ENCODE measurements at regions not wholly inside any gene's neighbourhood (a gene's known extent, or its start where the extent isn't known, plus 50 kb on each side); places are given as distances from the start of the nearest gene placed in this dataset.
A peak's percentile ranks its signal among the peaks of the same experiment; 100 is the strongest.

DNA sequence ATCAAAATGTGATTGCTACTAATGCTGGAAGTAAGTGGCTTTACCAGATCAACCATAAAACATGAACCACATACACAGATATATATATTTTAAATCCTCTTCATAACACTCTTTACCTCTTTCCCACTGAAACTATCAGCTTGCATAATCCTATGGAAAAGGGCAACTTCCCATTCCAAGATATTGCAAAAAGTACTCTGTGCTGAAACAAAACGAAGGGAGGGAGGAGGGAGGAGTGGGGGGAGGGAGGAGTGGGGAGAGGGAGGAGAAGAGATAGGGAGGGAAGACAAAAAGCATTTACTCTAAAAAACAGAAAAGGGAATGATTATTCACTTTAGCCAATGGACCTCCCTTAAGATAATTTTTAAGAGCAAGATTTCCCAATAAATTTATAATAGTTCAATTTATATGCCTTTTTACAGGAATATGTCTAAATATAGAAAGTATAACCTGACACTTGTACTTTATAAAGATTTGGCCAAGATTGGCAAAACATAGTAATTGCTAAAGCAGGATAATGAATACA is 344.8 kb upstream of the NFE2L3 start:
- no peak for DNase-seq (ENCODE audit: low read depth)
- H3K4me3 ChIP-seq (ENCODE audit: control insufficient read depth, low read depth, low read length), result no peak overlapping the region
- TF ChIP-seq, protein P1, sequence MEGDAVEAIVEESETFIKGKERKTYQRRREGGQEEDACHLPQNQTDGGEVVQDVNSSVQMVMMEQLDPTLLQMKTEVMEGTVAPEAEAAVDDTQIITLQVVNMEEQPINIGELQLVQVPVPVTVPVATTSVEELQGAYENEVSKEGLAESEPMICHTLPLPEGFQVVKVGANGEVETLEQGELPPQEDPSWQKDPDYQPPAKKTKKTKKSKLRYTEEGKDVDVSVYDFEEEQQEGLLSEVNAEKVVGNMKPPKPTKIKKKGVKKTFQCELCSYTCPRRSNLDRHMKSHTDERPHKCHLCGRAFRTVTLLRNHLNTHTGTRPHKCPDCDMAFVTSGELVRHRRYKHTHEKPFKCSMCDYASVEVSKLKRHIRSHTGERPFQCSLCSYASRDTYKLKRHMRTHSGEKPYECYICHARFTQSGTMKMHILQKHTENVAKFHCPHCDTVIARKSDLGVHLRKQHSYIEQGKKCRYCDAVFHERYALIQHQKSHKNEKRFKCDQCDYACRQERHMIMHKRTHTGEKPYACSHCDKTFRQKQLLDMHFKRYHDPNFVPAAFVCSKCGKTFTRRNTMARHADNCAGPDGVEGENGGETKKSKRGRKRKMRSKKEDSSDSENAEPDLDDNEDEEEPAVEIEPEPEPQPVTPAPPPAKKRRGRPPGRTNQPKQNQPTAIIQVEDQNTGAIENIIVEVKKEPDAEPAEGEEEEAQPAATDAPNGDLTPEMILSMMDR (IDR thresholded peaks at IDR 0.05; ENCODE audit: control insufficient read depth, insufficient read depth, low read depth, low read length, missing control alignments), result no peak

DNA sequence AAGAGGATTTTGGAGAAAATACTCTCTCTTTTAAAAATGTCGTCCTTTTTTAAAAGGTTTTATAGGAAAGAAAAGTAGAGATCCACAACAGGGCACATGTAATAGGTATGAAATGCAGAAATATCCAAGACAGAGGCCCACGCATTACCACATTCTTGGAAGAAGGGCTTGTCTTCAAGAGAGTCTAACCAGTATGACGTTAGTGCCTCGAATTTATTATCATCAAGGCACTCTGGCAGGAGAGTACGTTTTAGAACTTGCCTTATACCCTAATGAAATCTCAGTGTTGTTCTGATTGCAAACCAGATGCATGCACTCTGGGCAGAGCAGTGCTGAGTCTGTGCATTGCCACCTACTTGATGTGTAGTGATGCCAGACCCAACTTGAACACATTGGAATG is 342.6 kb upstream of the NFE2L3 start:
- DNase-seq (ENCODE audit: low read depth), result no peak
- no peak overlapping the region for H3K4me3 ChIP-seq (ENCODE audit: control insufficient read depth, low read depth, low read length)
- TF ChIP-seq, protein P1 (IDR thresholded peaks at IDR 0.05; ENCODE audit: control insufficient read depth, insufficient read depth, low read depth, low read length, missing control alignments), result no peak

DNA sequence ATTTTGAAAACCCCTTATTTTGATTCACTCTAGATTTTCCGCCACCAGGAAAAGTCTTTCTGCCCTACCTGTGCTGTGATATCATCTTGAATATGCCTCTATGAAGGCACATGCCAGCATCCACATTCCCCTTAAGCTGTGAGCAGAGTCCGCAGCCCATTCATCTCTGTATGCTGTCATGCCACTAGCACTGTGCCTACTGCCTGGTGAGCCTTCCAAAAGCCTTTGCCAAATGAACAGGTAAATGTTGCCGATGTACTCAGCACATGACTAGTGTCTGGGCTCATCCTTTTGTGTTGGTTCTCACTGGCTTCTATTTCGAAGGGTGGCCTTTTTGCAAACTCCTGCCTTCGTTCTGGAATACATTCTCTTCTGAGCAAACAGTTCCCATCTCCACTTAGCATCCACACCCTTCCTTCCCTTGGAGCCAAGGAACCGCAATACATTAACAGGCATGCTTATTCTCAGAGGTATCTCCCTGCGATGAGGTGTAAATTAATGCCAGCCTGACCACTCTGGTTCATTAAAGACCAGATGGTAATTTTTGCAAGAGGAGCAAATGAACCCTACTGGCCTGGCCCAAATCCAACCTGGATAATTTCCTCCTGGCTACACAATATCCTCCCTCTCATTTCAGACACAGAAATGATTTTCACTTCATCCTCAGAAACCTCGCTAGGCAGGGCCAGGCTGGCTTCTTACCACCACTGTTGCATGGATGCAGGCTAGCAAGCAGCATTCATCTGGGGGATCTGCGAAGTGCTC is 339.7 kb upstream of the NFE2L3 start:
- TF ChIP-seq, protein P1 (IDR thresholded peaks at IDR 0.05; ENCODE audit: control insufficient read depth, insufficient read depth, low read depth, low read length, missing control alignments), result no peak
- no peak overlapping the region for H3K4me3 ChIP-seq (ENCODE audit: control insufficient read depth, low read depth, low read length)
- no peak for DNase-seq (ENCODE audit: low read depth)

DNA sequence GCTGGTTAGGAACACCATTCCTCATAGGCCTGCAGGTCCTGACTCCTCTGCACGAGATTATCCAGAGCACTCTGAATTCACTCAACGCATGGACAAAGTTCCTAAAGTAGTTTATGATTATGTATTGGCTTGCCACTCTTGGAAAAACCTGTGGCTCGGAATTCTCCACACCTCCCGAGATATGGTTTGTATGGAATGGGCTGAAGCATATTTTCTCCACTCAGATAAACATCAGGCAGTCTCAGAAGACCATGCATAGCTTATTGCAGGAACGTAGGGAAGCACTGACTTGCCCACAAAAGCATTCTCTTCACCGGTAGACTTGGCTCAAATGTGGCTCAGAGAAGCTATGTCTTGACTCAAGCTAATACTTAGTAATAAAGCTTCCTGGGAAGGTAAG is 338.6 kb upstream of the NFE2L3 start:
- TF ChIP-seq, protein P1 (IDR thresholded peaks at IDR 0.05; ENCODE audit: control insufficient read depth, insufficient read depth, low read depth, low read length, missing control alignments), result no peak
- no peak overlapping the region for H3K4me3 ChIP-seq (ENCODE audit: control insufficient read depth, low read depth, low read length)
- no peak for DNase-seq (ENCODE audit: low read depth)

DNA sequence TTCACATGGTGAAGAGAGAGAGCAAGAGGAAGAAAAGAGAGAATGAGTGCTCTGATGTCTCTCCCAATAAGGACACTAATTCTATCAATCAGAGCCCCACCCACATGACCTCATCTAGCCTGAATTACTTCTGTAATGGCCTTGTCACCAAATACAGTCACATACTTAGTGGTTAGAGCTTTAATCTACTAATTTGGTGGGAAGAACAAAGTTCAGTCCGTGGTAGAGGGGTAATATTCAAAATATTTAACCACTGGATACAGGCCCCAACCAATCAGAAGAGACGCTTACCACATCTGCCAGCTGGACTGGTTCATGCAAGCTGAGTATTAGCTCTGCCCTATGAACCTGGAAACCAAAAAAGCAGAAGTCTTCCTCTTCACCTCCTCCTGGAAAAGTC is 336.3 kb upstream of the NFE2L3 start:
- no peak for DNase-seq (ENCODE audit: low read depth)
- no peak overlapping the region for H3K4me3 ChIP-seq (ENCODE audit: control insufficient read depth, low read depth, low read length)
- TF ChIP-seq, protein P1 (IDR thresholded peaks at IDR 0.05; ENCODE audit: control insufficient read depth, insufficient read depth, low read depth, low read length, missing control alignments), result no peak

DNA sequence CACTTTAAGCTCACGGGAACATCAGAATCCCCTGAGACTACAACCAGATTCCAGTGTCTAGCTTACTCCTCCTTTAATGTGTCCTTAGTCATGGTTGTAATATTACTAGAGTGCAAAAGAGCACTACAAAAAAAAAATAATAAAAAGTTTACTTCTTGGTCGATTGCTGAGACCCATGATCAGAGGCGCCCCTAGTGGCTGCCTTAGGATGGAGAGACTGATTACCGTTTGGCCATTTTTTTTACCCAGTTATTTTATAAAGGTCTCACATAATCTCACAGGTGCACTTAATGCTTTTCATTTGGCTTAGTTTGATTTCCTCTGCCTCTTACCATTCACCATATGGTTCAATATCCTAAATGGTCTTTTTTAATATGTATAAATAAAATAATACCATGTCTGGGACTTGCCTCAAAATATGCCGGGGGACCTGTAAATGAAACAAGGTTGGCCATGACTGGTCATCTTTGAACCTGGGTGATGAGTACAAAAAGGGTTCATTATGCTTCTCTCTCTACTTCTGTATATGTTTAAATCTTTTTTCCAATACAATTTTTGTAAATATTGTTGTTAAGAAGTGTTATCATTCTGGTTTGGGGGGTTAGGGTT is 331.5 kb upstream of the NFE2L3 start:
- TF ChIP-seq, protein P1 (IDR thresholded peaks at IDR 0.05; ENCODE audit: control insufficient read depth, insufficient read depth, low read depth, low read length, missing control alignments), result peak; percentile 45
- no peak for DNase-seq (ENCODE audit: low read depth)

More for the DNA sequence above, 331.5 kb upstream of the NFE2L3 start:
- no peak overlapping the region for H3K4me3 ChIP-seq (ENCODE audit: control insufficient read depth, low read depth, low read length)
